IPS DF 19.7 (cell line): ENCODE measurements at regions not wholly inside any gene's neighbourhood (a gene's known extent, or its start where the extent isn't known, plus 50 kb on each side); places are given as distances from the start of the nearest gene placed in this dataset.

Source experiments
- DNase-seq: peaks from one replicate; pipeline ENCODE4 v3.0.0-alpha.2; 2013; ENCODE audit warnings: low read depth, low spot score

GRCh38 chr6:81242624-81243023 is 509.9 kb downstream of the TENT5A start:
- no peak for DNase-seq

DNA sequence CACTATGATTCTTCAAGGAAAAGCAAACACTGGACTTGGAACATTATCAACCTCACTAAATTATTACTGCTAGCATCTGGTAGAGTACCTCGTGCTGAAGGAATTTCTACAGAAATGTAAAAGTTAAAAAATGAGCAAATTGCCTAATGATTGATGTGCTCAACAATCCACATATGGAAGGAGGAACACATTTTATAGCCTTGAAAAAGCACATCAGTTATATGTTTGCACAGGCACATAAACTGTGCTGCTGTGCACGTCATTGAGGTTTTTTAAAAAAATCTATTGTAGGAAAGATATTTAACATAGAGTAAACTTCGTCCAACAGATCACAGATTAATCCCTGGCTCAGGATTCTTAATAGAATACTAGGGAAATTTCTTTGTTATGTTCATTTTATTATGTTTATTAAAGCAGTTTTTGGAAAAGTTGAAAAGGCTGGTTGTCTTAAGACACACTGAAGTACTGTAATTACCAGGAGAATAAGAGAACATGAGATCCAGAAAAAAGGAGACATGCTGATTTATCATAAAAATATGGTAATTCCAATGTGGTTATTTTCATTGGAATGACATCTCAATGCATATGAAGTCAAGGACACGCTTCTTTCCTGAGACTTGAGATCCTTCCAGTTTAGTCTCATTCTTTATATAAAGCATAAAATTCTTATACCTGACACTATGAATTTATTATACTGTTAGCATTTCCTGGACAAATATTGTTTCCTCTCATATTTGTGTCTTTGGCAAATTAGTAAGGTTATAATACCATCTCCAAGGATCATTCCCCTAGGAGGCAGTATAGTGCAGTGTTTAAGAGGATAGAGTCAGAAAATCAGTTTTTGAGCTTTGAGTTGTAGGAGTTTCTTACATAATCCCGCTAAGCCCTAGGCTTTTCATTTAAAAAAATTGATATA is 511.1 kb downstream of the TENT5A start:
- DNase-seq, result no peak

GRCh38 chr6:81238390-81238789 is 514.1 kb downstream of the TENT5A start:
- no peak for DNase-seq

DNA sequence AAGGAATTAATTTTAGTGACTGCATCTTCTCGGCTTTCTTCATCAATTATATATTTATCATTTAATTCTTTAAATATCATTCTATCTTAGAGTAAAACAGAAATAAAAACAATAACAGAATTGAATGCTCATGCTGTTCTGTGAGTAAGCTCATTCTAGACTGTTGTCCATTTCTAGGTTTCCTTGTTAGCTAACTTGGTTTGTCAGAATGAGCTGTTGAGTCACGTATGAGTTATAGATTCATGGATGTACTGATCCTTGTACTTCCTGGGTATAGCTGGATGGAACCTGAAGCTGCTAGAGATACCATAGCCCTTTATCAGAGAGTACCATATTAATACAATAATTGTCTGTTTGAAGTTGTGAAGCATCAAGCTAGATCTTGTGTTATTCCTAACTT is 515.3 kb downstream of the TENT5A start:
- no peak for DNase-seq

GRCh38 chr6:81235512-81235911 is 517.0 kb downstream of the TENT5A start:
- no peak for DNase-seq

DNA sequence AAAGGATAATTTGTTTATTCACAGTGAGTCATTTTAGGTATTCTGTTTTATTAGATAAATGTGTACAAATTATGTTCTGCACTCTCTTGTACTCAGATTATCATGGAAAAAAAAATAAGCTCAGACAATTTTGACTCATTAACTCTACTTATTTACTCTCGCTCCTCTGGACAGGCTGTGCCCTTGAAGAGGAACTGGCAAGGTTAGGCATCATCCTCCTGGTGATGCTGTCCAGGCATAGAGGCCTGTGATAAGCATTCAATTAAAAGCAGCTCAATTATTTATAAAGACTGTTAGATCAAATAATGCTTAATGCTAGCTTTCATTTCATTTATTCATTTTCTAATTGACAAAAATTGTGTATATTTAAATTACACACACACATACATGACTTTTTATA is 518.5 kb downstream of the TENT5A start:
- no peak for DNase-seq

DNA sequence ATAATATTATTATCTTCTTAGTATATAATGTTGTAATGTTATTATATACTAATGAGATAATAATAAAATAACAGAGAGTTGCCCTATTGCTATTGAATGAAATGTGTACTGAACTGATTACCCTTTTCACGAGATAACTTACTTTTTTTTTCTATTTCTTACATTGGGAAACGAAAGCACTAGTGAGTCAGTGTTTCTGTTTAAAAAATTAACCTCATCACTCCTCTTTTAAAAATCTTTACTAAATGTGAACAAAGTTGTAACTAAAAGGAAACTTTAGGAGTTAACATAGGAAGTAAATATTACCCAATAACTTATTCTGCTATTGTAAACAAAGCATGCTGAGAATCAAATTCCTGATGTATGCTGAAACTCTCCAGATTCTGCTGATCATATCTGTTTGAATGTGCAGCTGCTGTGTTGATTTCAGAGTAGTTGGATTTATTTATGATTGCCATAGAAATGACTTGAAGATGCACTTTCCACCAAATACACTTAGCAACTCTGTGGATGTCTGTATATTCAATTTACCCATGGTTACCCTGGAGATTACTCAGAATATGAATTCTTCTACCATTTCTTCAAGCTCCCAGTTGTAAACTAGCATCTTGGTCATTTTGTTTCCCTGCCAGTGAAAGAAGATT is 523.4 kb downstream of the TENT5A start:
- no peak for DNase-seq

DNA sequence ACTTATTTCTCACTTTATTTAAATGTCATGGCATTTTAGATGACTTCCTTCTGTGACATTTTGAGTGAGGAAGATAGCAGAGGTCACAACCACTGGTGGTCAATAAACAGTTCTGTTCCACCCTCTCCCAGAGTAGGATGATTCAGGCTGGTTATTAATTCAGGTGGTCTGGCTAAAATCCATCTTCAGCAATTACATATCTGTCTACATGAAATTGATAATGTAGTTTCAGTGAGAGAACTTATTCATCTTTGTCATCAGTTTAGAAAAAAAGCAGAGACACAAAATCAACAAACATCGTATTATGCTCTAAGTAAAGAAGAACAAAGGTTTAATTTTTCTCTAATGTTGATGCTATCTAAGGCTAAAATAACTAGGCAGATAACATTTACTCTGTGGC is 525.5 kb downstream of the TENT5A start:
- DNase-seq, result no peak

DNA sequence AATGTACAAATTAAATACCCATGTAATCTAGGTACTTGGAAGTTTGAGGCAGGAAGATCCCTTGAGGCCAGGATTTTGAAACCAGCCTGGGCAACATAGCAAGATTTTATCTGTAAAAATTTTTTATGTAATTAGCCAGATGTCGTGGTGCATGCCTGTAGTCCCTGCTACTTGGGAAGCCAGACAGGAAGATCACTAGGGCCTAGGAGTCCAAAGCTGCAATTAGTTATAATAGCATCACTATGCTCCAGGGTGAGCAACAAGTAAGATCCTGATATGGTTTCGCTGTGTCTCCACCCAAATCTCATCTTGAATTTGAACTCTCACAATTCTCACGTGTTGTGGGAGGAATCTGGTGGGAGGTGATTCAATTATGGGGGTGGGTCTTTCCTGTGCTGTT is 535.8 kb downstream of the TENT5A start:
- no peak for DNase-seq

DNA sequence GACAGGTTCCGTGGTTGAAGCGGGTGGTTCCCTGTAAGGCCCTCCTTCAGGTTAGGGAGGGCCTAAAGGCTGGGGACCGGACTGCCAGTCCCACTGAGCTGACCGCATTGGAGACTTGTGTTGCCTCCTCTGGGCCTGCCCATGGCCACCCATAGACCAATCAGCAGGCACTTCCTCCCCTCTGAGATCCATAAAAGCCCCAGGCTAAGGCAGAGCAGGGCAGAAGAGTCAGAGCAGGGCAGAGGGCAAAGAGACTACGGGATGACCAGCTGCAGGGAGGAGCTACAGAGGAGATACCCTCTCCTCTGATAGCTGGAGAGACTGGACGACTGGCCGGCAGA is 537.4 kb downstream of the TENT5A start:
- no peak for DNase-seq

GRCh38 chr6:81214414-81215091 is 537.9 kb downstream of the TENT5A start:
- no peak for DNase-seq

GRCh38 chr6:81204731-81205130 is 547.8 kb downstream of the TENT5A start:
- no peak for DNase-seq

DNA sequence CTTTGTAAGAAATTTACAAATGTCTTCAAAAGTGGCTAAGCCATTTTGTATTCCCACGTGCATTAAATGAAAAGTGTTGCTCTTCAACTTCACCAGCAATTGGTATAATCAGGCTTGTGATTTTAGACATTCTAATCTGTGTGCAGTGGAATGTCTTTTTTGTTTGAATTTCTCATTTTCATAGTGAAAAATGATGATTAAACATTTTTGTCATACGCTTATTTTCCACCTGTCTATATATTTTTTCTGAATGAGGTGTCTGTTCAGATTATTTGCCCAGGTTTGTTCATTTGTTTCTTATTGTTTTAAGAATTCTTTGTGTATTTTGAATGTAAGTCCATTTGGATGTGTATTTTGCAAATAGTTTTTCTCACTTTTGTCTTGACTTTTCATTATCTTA is 558.1 kb downstream of the TENT5A start:
- no peak for DNase-seq

GRCh38 chr6:81172056-81172740 is 580.3 kb downstream of the TENT5A start:
- no peak for DNase-seq

DNA sequence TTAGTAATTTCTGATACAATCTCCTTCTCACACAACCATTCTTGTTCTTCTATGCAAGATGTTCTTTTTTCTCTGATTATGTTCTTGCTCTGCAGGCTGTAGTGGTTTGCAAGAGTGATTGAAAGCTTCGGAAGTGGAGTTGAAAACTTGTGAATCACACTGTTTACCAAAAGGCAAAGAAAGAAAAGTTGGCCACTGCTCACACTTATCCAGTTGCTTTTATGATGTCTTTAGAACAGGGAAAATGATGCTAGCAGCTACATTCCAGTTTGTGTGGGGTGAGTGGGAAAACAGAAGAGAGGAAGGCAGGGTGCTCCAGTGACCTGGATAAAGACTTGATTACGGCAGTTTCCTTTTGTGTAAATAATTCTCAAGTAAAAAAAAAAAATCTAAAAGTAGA is 583.3 kb downstream of the TENT5A start:
- DNase-seq, result no peak

GRCh38 chr6:81166770-81167169 is 585.7 kb downstream of the TENT5A start:
- no peak for DNase-seq

- no peak for DNase-seq
Measured at GRCh38 chr6:81158956-81159355, 593.5 kb downstream of the TENT5A start.

- DNase-seq, result no peak
Measured at GRCh38 chr6:81148751-81149150, 603.7 kb downstream of the TENT5A start.

DNA sequence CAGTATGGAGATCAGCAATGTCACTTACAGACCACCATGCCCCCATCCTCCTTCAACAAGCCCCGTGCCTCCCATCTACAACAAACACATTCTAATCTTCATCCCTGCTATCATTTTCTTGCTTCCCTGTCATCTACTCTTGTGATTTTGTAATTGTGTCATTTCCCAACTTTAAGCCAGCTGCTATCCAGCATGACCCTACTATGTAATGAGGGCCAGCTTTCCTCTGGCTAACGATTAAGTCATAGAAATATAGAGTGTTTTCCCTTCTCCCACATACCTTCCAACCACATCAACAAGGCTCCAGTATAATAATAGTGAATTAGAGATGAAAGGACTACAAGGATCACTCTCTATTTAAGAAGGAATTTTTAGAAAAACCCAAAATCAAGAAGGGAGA is 607.0 kb downstream of the TENT5A start:
- DNase-seq, result no peak

DNA sequence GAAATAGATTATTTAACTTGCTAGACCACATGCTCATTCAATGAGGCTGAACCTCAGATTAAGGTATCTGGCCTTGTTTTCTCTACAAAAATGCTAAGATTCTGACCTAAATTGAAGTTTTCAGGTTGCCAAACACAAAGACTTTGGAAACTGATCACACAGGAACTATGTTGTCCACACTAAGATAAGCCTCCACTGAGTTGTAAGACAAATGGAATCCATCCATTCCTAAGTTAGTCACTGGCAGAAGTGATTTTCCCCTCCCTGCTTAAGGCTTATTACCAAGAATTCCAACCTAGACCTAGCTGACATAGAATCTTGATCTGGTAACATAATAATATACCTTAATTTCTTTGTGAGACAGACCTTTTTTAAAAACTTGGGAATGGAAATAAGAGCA is 608.1 kb downstream of the TENT5A start:
- no peak for DNase-seq

- DNase-seq, result no peak
Measured at GRCh38 chr6:81138236-81138635, 614.2 kb downstream of the TENT5A start.

DNA sequence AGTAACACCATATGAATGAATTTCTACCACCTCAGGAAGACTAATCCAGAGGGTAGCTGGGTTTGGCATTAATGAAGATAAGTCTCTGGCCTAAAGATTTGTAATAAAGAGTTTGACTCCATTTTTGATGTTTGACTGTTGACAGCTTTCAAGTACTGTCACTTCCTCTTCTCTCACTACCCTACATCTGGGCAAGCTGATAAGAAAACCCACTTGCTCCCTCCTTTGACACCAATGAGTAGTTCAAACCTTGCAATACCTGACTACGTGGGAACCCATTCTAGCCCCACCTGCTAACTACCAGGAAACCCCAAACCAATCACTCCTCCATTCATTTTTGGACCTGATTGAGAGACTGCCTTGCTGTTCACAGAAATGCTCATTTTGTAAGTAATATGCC is 621.5 kb downstream of the TENT5A start:
- DNase-seq, result no peak
